ENCODE measurements at regions not wholly inside any gene's neighbourhood (a gene's known extent, or its start where the extent isn't known, plus 50 kb on each side); places are given as distances from the start of the nearest gene placed in this dataset.

- TF ChIP-seq CTCF (IDR thresholded peaks at IDR 0.05; ENCODE audit: insufficient read depth in 1 of 2, low read depth in 1 of 2, low read length in 1 of 2, severe bottlenecking in 1 of 2, unreplicated experiment in 1 of 2): no peak
- Histone ChIP-seq H3K4me3 (ENCODE audit: low read depth, low read length) (no peak overlapping the region), H3K4me1 (no peaks in the 10 kb centered on the region), H3K36me3 (ENCODE audit: control insufficient read depth, insufficient read depth, low read length) (no peaks in the 10 kb centered on the region), H3K27me3 (replicated peaks; ENCODE audit: control insufficient read depth, insufficient read depth, low read length) (no peaks in the 10 kb centered on the region), H3K9me3 (no peaks in the 10 kb centered on the region)
- Mint-ChIP-seq H3K4me1 (ENCODE audit: low read depth, unreplicated experiment) (no peaks in the 10 kb centered on the region), H3K4me3 (ENCODE audit: unreplicated experiment) (no peak overlapping the region), H3K9me3 (ENCODE audit: unreplicated experiment) (no peaks in the 10 kb centered on the region), H3K27me3 (ENCODE audit: insufficient read depth, unreplicated experiment) (no peaks in the 10 kb centered on the region), H3K36me3 (ENCODE audit: insufficient read depth, unreplicated experiment) (no peaks in the 10 kb centered on the region), H3K27ac (ENCODE audit: unreplicated experiment) (no peak overlapping the region)
- CTCF ChIA-PET: no interaction called here
- no TSS peak for BruUV-seq (replicated peaks)
- DNase-seq: no peak
- POLR2A ChIA-PET: no interaction called here
- intact Hi-C loops (cut with micrococcal nuclease; ENCODE audit: unreplicated experiment): no loop called here
Measured at GRCh38 chr14:97706819-97707218, 909.6 kb downstream of the VRK1 start.

GRCh38 chr14:97707603-97708002, 910.4 kb downstream of the VRK1 start:
- BruUV-seq (replicated peaks): no TSS peak
- Mint-ChIP-seq H3K4me1 (ENCODE audit: low read depth, unreplicated experiment) (no peaks in the 10 kb centered on the region), H3K9me3 (ENCODE audit: unreplicated experiment) (no peaks in the 10 kb centered on the region), H3K27ac (ENCODE audit: unreplicated experiment) (no peak overlapping the region), H3K4me3 (ENCODE audit: unreplicated experiment) (no peak overlapping the region), H3K36me3 (ENCODE audit: insufficient read depth, unreplicated experiment) (no peaks in the 10 kb centered on the region), H3K27me3 (ENCODE audit: insufficient read depth, unreplicated experiment) (no peaks in the 10 kb centered on the region)
- DNase-seq: no peak
- Histone ChIP-seq H3K9me3 (no peaks in the 10 kb centered on the region), H3K27me3 (replicated peaks; ENCODE audit: control insufficient read depth, insufficient read depth, low read length) (no peaks in the 10 kb centered on the region), H3K4me3 (ENCODE audit: low read depth, low read length) (no peak overlapping the region), H3K4me1 (no peaks in the 10 kb centered on the region), H3K36me3 (ENCODE audit: control insufficient read depth, insufficient read depth, low read length) (no peaks in the 10 kb centered on the region)
- ChIA-PET CTCF (no interaction called here), POLR2A (no interaction called here)
- TF ChIP-seq CTCF (IDR thresholded peaks at IDR 0.05; ENCODE audit: insufficient read depth in 1 of 2, low read depth in 1 of 2, low read length in 1 of 2, severe bottlenecking in 1 of 2, unreplicated experiment in 1 of 2): no peak
- intact Hi-C loops (cut with micrococcal nuclease; ENCODE audit: unreplicated experiment): no loop called here

- Histone ChIP-seq H3K27me3 (replicated peaks; ENCODE audit: control insufficient read depth, insufficient read depth, low read length) (no peaks in the 10 kb centered on the region), H3K4me1 (no peaks in the 10 kb centered on the region), H3K4me3 (ENCODE audit: low read depth, low read length) (no peak overlapping the region), H3K9me3 (no peaks in the 10 kb centered on the region), H3K36me3 (ENCODE audit: control insufficient read depth, insufficient read depth, low read length) (no peaks in the 10 kb centered on the region)
- Mint-ChIP-seq H3K4me1 (ENCODE audit: low read depth, unreplicated experiment) (no peaks in the 10 kb centered on the region), H3K27me3 (ENCODE audit: insufficient read depth, unreplicated experiment) (no peaks in the 10 kb centered on the region), H3K4me3 (ENCODE audit: unreplicated experiment) (no peak overlapping the region), H3K36me3 (ENCODE audit: insufficient read depth, unreplicated experiment) (no peaks in the 10 kb centered on the region), H3K27ac (ENCODE audit: unreplicated experiment) (no peak overlapping the region), H3K9me3 (ENCODE audit: unreplicated experiment) (no peaks in the 10 kb centered on the region)
- no peak for DNase-seq
- no TSS peak for BruUV-seq (replicated peaks)
- no peak for TF ChIP-seq CTCF (IDR thresholded peaks at IDR 0.05; ENCODE audit: insufficient read depth in 1 of 2, low read depth in 1 of 2, low read length in 1 of 2, severe bottlenecking in 1 of 2, unreplicated experiment in 1 of 2)
- intact Hi-C loops (cut with micrococcal nuclease; ENCODE audit: unreplicated experiment): no loop called here
- CTCF ChIA-PET: no interaction called here
- POLR2A ChIA-PET: no interaction called here
Measured at GRCh38 chr14:97709552-97709951, 912.4 kb downstream of the VRK1 start.

Data from Caco-2 (cell line).